GM23338 (cell line): ENCODE measurements at regions not wholly inside any gene's neighbourhood (a gene's known extent, or its start where the extent isn't known, plus 50 kb on each side); places are given as distances from the start of the nearest gene placed in this dataset.

Experiments used
- ATAC-seq: fragments of 200-7000 bp; cut with Tn5 transposase; 3 replicates; pipeline ENCODE4 v1.9.1; 2020
- DNase-seq: peaks from one replicate; pipeline ENCODE4 v3.0.0-alpha.2; 2015; ENCODE audit warnings: low spot score
- H2AFZ ChIP-seq: fragments of 200-600 bp; sonication (generic); 2 replicates; pipeline ENCODE4 v1.8.0; 2016; ENCODE audit warnings: antibody characterized with exemption, mild to moderate bottlenecking, moderate library complexity
- H3F3A ChIP-seq: fragments of 200-600 bp; sonication (generic); replicated peaks from 2 replicates; pipeline ENCODE4 v1.8.0; 2017; ENCODE audit warnings: antibody characterized with exemption, mixed run types, low read depth
- H3K27ac ChIP-seq: fragments of 200-600 bp; sonication (generic); 2 replicates; pipeline ENCODE4 v1.6.1; 2016; ENCODE audit warnings: low read depth
- H3K27me3 ChIP-seq: fragments of 200-600 bp; sonication (generic); 2 replicates; pipeline ENCODE4 v1.8.0; 2016; ENCODE audit warnings: mild to moderate bottlenecking, mixed run types, moderate library complexity; ENCODE audit not compliant: insufficient read depth
- H3K36me3 ChIP-seq: fragments of 200-600 bp; sonication (generic); 2 replicates; pipeline ENCODE4 v1.8.0; 2016; ENCODE audit warnings: mild to moderate bottlenecking; ENCODE audit not compliant: insufficient read depth
- H3K4me1 ChIP-seq: fragments of 200-600 bp; sonication (generic); 2 replicates; pipeline ENCODE4 v1.8.0; 2016; ENCODE audit warnings: mild to moderate bottlenecking, moderate library complexity; ENCODE audit not compliant: insufficient read depth
- H3K4me2 ChIP-seq: fragments of 200-600 bp; sonication (generic); 2 replicates; pipeline ENCODE4 v1.7.1; 2017; ENCODE audit warnings: mixed run types
- H3K4me3 ChIP-seq: fragments of 200-600 bp; sonication (generic); 2 replicates; pipeline ENCODE4 v1.6.1; 2016; ENCODE audit warnings: mixed run types
- H3K79me2 ChIP-seq: fragments of 200-600 bp; sonication (generic); replicated peaks from 2 replicates; pipeline ENCODE4 v1.8.0; 2017; ENCODE audit warnings: mild to moderate bottlenecking; ENCODE audit not compliant: insufficient read depth
- H3K9me2 ChIP-seq: fragments of 200-600 bp; sonication (generic); 2 replicates; pipeline ENCODE4 v1.8.0; 2017; ENCODE audit not compliant: insufficient read depth
- H4K20me1 ChIP-seq: fragments of 200-600 bp; sonication (generic); replicated peaks from 2 replicates; pipeline ENCODE4 v1.8.0; 2017; ENCODE audit warnings: mild to moderate bottlenecking; ENCODE audit not compliant: insufficient read depth
- H3K27ac Mint-ChIP-seq: 2 replicates; pipeline ENCODE4 v1.8.0; 2020; ENCODE audit warnings: inconsistent platforms, mild to moderate bottlenecking, moderate library complexity, mixed read lengths
- H3K27me3 Mint-ChIP-seq: 3 replicates; pipeline ENCODE4 v1.8.0; 2022; ENCODE audit warnings: low read depth, mild to moderate bottlenecking, moderate library complexity, mixed read lengths, inconsistent platforms; ENCODE audit not compliant: insufficient read depth, poor library complexity
- H3K36me3 Mint-ChIP-seq: 3 replicates; pipeline ENCODE4 v1.8.0; 2021; ENCODE audit warnings: low read depth, mild to moderate bottlenecking, inconsistent platforms, moderate library complexity, mixed read lengths
- H3K4me1 Mint-ChIP-seq: 3 replicates; pipeline ENCODE4 v1.8.0; 2020; ENCODE audit warnings: mild to moderate bottlenecking, inconsistent platforms, mixed read lengths
- H3K4me3 Mint-ChIP-seq: 3 replicates; pipeline ENCODE4 v1.8.0; 2021; ENCODE audit warnings: moderate library complexity, mild to moderate bottlenecking, inconsistent platforms, mixed read lengths
- H3K9me3 Mint-ChIP-seq: 3 replicates; pipeline ENCODE4 v1.8.0; 2020; ENCODE audit warnings: moderate library complexity, mild to moderate bottlenecking, inconsistent platforms, mixed read lengths
- CREB1 ChIP-seq: fragments of 250-450 bp; sonication (Bioruptor Pico); IDR thresholded peaks from 2 replicates; pipeline ENCODE4 v1.5.0; 2020; ENCODE audit warnings: low read depth, mild to moderate bottlenecking, moderate library complexity
- CTCF ChIP-seq, 2 experiments: fragments of 200-600 bp in 1 of 2; sonication (generic) in 1 of 2; conservative IDR thresholded peaks; 2 replicates each; pipeline versions ENCODE4 v1.5.1 to v1.6.1; 2016 to 2017; ENCODE audit warnings: antibody characterized with exemption in 2 of 2, low read depth in 2 of 2, mild to moderate bottlenecking in 2 of 2, moderate library complexity in 1 of 2
- ETS1 ChIP-seq: IDR thresholded peaks from 2 replicates; pipeline ENCODE4 v1.6.1; 2016; ENCODE audit warnings: antibody characterized with exemption
- EZH2 ChIP-seq: fragments of 200-600 bp; sonication (generic); IDR thresholded peaks from one replicate; pipeline ENCODE4 v1.8.0; 2017; ENCODE audit warnings: antibody characterized with exemption, mild to moderate bottlenecking, low read depth; ENCODE audit not compliant: unreplicated experiment
- EZH2phosphoT487 ChIP-seq: fragments of 200-600 bp; sonication (generic); IDR thresholded peaks from one replicate; pipeline ENCODE4 v1.8.1; 2018; ENCODE audit warnings: antibody characterized with exemption; ENCODE audit not compliant: unreplicated experiment
- JUNB ChIP-seq: IDR thresholded peaks from one replicate; pipeline ENCODE4 v1.6.1; 2016; ENCODE audit warnings: antibody characterized with exemption; ENCODE audit not compliant: unreplicated experiment
- NANOG ChIP-seq: IDR thresholded peaks from 2 replicates; pipeline ENCODE4 v1.6.1; 2016; ENCODE audit warnings: antibody characterized with exemption, borderline replicate concordance
- POLR2AphosphoS5 ChIP-seq: IDR thresholded peaks from 2 replicates; pipeline ENCODE4 v1.6.1; 2016; ENCODE audit warnings: antibody characterized with exemption, low read depth
- REST ChIP-seq: IDR thresholded peaks from one replicate; pipeline ENCODE4 v1.6.1; 2018; ENCODE audit warnings: antibody characterized with exemption; ENCODE audit not compliant: unreplicated experiment
- STAT1 ChIP-seq: IDR thresholded peaks from one replicate; pipeline ENCODE4 v1.6.1; 2016; ENCODE audit warnings: antibody characterized with exemption; ENCODE audit not compliant: unreplicated experiment
- ZNF114 ChIP-seq: fragments of 250-450 bp; sonication (Bioruptor Pico); IDR thresholded peaks from 2 replicates; pipeline ENCODE4 v1.5.0; 2020; ENCODE audit warnings: mild to moderate bottlenecking, moderate library complexity
- ZNF331 ChIP-seq: fragments of 250-450 bp; sonication (Bioruptor Pico); IDR thresholded peaks from 2 replicates; pipeline ENCODE4 v1.5.0; 2020; ENCODE audit warnings: low read depth, mild to moderate bottlenecking, moderate library complexity
- ZNF462 ChIP-seq: fragments of 250-450 bp; sonication (Bioruptor Pico); IDR thresholded peaks from 2 replicates; pipeline ENCODE4 v1.5.0; 2020; ENCODE audit warnings: mild to moderate bottlenecking, moderate library complexity

- peak overlapping the region; percentile 56 for H3K4me2 ChIP-seq
- no peaks in the 10 kb centered on the region for H3K9me2 ChIP-seq
- H3K36me3 ChIP-seq: no peaks in the 10 kb centered on the region; the same call in 1 of the 2 replicates
- no peak overlapping the region for H2AFZ ChIP-seq
- no peak overlapping the region for H3K4me3 Mint-ChIP-seq
- H3K27ac ChIP-seq: no peak overlapping the region
- H3K4me3 ChIP-seq: no peak overlapping the region
- H3K27me3 Mint-ChIP-seq: peaks cover 4% of the 10 kb centered on the region
- DNase-seq (no peak), ATAC-seq (no peak)
- peaks cover 19% of the 10 kb centered on the region for H3K36me3 Mint-ChIP-seq
- no peaks in the 10 kb centered on the region for H3K27me3 ChIP-seq
- H3K4me1 ChIP-seq: peaks cover 86% of the 10 kb centered on the region
- H3K4me1 Mint-ChIP-seq: peaks cover 76% of the 10 kb centered on the region
- H4K20me1 ChIP-seq: peaks cover 10% of the 10 kb centered on the region; the same call in 1 of the 2 replicates
- TF ChIP-seq EZH2: no peak
- no peak for TF ChIP-seq CTCF (conservative IDR thresholded peaks at IDR 0.05; ENCODE audit: low read depth in 2 of 2)
- TF ChIP-seq ZNF331 (CRISPR knock-in tag): no peak
- TF ChIP-seq ETS1: no peak
- TF ChIP-seq STAT1: no peak
- TF ChIP-seq EZH2phosphoT487: no peak
- no peak for TF ChIP-seq CREB1 (CRISPR knock-in tag)
- TF ChIP-seq REST: no peak
- no peak for TF ChIP-seq NANOG
- TF ChIP-seq ZNF114 (CRISPR knock-in tag): no peak
- TF ChIP-seq ZNF462 (CRISPR knock-in tag): no peak
- TF ChIP-seq POLR2AphosphoS5: no peak
- TF ChIP-seq JUNB: no peak
- H3K79me2 ChIP-seq: peaks cover 100% of the 10 kb centered on the region
- no peaks in the 10 kb centered on the region for H3K9me3 Mint-ChIP-seq
- H3F3A ChIP-seq: no peaks in the 10 kb centered on the region
- peak overlapping the region; percentile 41; the same call in 1 of the 2 replicates for H3K27ac Mint-ChIP-seq
Observed at GRCh38 chr6:21750575-21750974, 157.0 kb downstream of the SOX4 start.
